SU-DHL-6 (cell line): ENCODE measurements at regions not wholly inside any gene's neighbourhood (a gene's known extent, or its start where the extent isn't known, plus 50 kb on each side); places are given as distances from the start of the nearest gene placed in this dataset.

Experiments used
- CTCF ChIP-seq: fragments of 200-600 bp; sonication (generic); IDR thresholded peaks from one replicate; pipeline ENCODE4 v1.5.1; 2017; ENCODE audit warnings: antibody characterized with exemption, mild to moderate bottlenecking, low read length, moderate library complexity; ENCODE audit not compliant: insufficient read depth, poor library complexity, severe bottlenecking
- EZH2phosphoT487 ChIP-seq: fragments of 200-600 bp; sonication (generic), shearing (Covaris generic); conservative IDR thresholded peaks from 2 replicates; pipeline ENCODE4 v1.6.1; 2018; ENCODE audit warnings: mild to moderate bottlenecking, antibody characterized with exemption, low read length, moderate library complexity, mixed read lengths

GRCh38 chr12:115227137-115227615, 543.2 kb upstream of the TBX3 start:
- no peak for TF ChIP-seq CTCF
- TF ChIP-seq EZH2phosphoT487: no peak
